MM.1S (cell line): ENCODE measurements at regions not wholly inside any gene's neighbourhood (a gene's known extent, or its start where the extent isn't known, plus 50 kb on each side); places are given as distances from the start of the nearest gene placed in this dataset.

Source experiments
- CTCF ChIP-seq: fragments of 300-600 bp; sonication (generic); IDR thresholded peaks from 2 replicates; pipeline ENCODE4 v1.5.1; 2016; ENCODE audit warnings: antibody characterized with exemption, low read length, mixed read lengths
- EZH2 ChIP-seq: fragments of 300-600 bp; sonication (generic); optimal IDR thresholded peaks from 2 replicates; pipeline ENCODE3; 2017; ENCODE audit warnings: low read depth, mild to moderate bottlenecking, antibody characterized with exemption, low read length, mixed read lengths
- EZH2phosphoT487 ChIP-seq: fragments of 300-600 bp; sonication (generic); IDR thresholded peaks from 2 replicates; pipeline ENCODE4 v1.6.1; 2018; ENCODE audit warnings: antibody characterized with exemption, low read length

DNA sequence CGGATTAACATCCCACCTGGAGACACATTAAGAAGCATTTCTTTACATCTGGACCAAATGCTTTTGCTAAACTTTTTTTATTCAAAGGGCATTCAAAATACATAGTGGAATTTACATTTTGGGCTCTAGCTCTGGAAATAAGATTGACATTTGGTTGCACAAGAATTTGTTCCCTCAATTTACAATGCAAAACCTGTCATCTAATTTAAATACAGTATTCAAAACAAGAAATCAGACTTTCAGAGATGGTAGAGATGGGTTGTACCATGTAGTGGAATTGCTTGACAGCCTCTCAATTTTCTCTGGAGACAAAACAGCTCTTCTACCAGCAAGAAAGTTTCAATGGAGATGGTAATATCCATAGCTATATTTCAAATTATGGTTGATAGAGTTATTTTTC is 275.8 kb downstream of the ATP23 start:
- no peak for TF ChIP-seq CTCF
- no peak for TF ChIP-seq EZH2phosphoT487
- no peak for TF ChIP-seq EZH2
